NB4 (cell line): ENCODE measurements at regions not wholly inside any gene's neighbourhood (a gene's known extent, or its start where the extent isn't known, plus 50 kb on each side); places are given as distances from the start of the nearest gene placed in this dataset.

Experiments
- MAX ChIP-seq: IDR thresholded peaks from 2 replicates; pipeline ENCODE4 v1.6.1; 2011; ENCODE audit warnings: low read depth, low read length
- POLR2A ChIP-seq: IDR thresholded peaks from 2 replicates; pipeline ENCODE4 v1.6.1; 2011; ENCODE audit warnings: mild to moderate bottlenecking; ENCODE audit not compliant: insufficient read length; ENCODE audit errors: extremely low read depth

- TF ChIP-seq MAX (no peak), POLR2A (no peak)
Measured at GRCh38 chr9:78396087-78396486, 99.2 kb downstream of the PSAT1 start.
